Muscle layer of duodenum (tissue), 2 donors: ENCODE measurements at regions not wholly inside any gene's neighbourhood (a gene's known extent, or its start where the extent isn't known, plus 50 kb on each side); places are given as distances from the start of the nearest gene placed in this dataset.

ENCODE experiments used
- H3K27ac ChIP-seq: one replicate; pipeline ENCODE4 v1.7.0; 2013; ENCODE audit warnings: mild to moderate bottlenecking, low read length
- H3K27me3 ChIP-seq: one replicate; pipeline ENCODE4 v1.7.0; 2013; ENCODE audit warnings: low read depth, mild to moderate bottlenecking, control low read depth, low read length
- H3K36me3 ChIP-seq, 2 donors: one replicate each; pipeline ENCODE4 v1.7.0; 2013; ENCODE audit warnings: low read length in 2 of 2, control low read depth in 1 of 2, mild to moderate bottlenecking in 1 of 2; ENCODE audit not compliant: insufficient read depth in 2 of 2, control insufficient read depth in 1 of 2
- H3K4me1 ChIP-seq, 2 donors: one replicate each; pipeline ENCODE4 v1.7.0; 2013; ENCODE audit warnings: low read length in 2 of 2, mild to moderate bottlenecking in 2 of 2, control low read depth in 1 of 2, moderate library complexity in 1 of 2; ENCODE audit not compliant: insufficient read depth in 2 of 2, control insufficient read depth in 1 of 2
- H3K4me3 ChIP-seq, 2 donors: one replicate each; pipeline ENCODE4 v1.7.0; 2013; ENCODE audit warnings: low read length in 2 of 2, low read depth in 1 of 2, mild to moderate bottlenecking in 1 of 2
- H3K9me3 ChIP-seq, 2 donors: one replicate each; pipeline ENCODE4 v1.7.0; 2013; ENCODE audit warnings: low read length in 2 of 2, control low read depth in 1 of 2, mild to moderate bottlenecking in 1 of 2; ENCODE audit not compliant: control insufficient read depth in 1 of 2
- donor health status: healthy.

GRCh38 chr4:111963158-111963700, 182.0 kb upstream of the FAM241A start:
- Histone ChIP-seq H3K36me3 (no peaks in the 10 kb centered on the region), H3K9me3 (no peaks in the 10 kb centered on the region), H3K27me3 (no peaks in the 10 kb centered on the region), H3K4me1 (no peaks in the 10 kb centered on the region), H3K4me3 (no peak overlapping the region), H3K27ac (no peak overlapping the region)

GRCh38 chr4:111977419-111977965, 167.8 kb upstream of the FAM241A start:
- H3K4me1 ChIP-seq: no peaks in the 10 kb centered on the region
- H3K36me3 ChIP-seq: no peaks in the 10 kb centered on the region
- peaks cover 0 to 3% of the 10 kb centered on the region in 2 donors for H3K9me3 ChIP-seq
- H3K27ac ChIP-seq: no peak overlapping the region
- H3K4me3 ChIP-seq: no peak overlapping the region
- H3K27me3 ChIP-seq: no peaks in the 10 kb centered on the region

GRCh38 chr4:111979921-111980320, 165.3 kb upstream of the FAM241A start:
- Histone ChIP-seq H3K27me3 (no peaks in the 10 kb centered on the region), H3K9me3 (peaks cover 0 to 3% of the 10 kb centered on the region in 2 donors), H3K4me1 (no peaks in the 10 kb centered on the region), H3K4me3 (no peak overlapping the region), H3K27ac (no peak overlapping the region), H3K36me3 (no peaks in the 10 kb centered on the region)

- no peak overlapping the region for H3K27ac ChIP-seq
- H3K4me3 ChIP-seq: no peak overlapping the region
- H3K36me3 ChIP-seq: no peaks in the 10 kb centered on the region
- H3K4me1 ChIP-seq: no peaks in the 10 kb centered on the region
- H3K9me3 ChIP-seq: no peaks in the 10 kb centered on the region
- H3K27me3 ChIP-seq: no peaks in the 10 kb centered on the region
These were observed 163.2 kb upstream of the FAM241A start for GRCh38 chr4:111982089-111982488.

DNA sequence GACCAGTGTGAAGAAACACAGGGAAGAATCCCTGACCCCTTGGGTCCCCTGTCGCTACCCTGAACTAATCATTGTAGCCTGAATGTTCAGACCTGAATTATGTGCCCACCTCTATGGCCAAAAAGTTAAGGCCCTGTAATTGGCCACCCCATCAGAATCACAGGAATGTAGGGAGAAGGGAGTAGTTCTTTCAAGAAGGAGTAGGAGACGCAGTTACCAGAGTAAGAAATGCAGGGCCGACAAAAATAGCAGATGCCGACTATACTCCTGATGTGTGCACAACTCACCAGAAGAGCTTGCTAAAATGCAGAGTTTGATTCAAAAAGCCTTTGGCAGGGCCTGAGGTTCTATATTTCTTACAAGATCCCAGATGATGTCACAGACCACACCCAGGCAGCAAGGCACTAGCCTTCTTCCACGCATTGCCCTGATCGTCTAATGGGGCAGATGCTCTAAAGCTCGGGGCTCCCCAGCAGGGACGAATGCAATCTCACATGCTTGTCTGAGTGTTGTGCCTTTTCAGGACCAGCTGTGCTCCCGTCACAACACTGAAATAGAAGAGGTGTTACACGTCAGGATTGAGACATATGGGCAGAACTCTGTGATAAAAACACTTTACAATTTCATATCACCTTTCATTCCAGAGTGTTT, 161.0 kb upstream of the FAM241A start:
- Histone ChIP-seq H3K27ac (no peak overlapping the region), H3K4me3 (no peak overlapping the region), H3K27me3 (no peaks in the 10 kb centered on the region), H3K36me3 (no peaks in the 10 kb centered on the region), H3K4me1 (no peaks in the 10 kb centered on the region), H3K9me3 (no peaks in the 10 kb centered on the region)

GRCh38 chr4:111985426-111985825, 159.8 kb upstream of the FAM241A start:
- no peaks in the 10 kb centered on the region for H3K27me3 ChIP-seq
- H3K27ac ChIP-seq: no peak overlapping the region
- no peaks in the 10 kb centered on the region for H3K9me3 ChIP-seq
- no peak overlapping the region for H3K4me3 ChIP-seq
- no peaks in the 10 kb centered on the region for H3K4me1 ChIP-seq
- no peaks in the 10 kb centered on the region for H3K36me3 ChIP-seq

DNA sequence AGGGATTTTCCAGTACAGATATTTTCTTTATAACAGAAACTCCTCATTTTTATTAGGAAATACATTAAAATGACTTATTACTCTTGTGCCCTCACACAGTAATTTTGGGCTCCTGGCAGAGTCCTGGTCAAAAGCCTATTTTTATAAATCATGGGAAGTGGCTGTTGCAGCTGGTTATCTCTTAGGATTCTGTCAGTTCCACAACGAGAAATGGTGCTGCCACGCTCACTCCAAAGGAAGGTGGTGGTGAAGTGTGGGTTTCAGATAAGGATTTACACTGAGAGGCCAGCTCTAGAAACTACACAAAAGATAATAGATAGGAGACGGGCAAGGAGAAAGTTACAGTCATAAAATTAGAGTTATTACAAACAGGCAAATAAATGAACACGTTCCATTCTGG, 159.2 kb upstream of the FAM241A start:
- Histone ChIP-seq H3K27me3 (no peaks in the 10 kb centered on the region), H3K27ac (no peak overlapping the region), H3K4me3 (no peak overlapping the region), H3K36me3 (no peaks in the 10 kb centered on the region), H3K9me3 (no peaks in the 10 kb centered on the region), H3K4me1 (no peaks in the 10 kb centered on the region)

DNA sequence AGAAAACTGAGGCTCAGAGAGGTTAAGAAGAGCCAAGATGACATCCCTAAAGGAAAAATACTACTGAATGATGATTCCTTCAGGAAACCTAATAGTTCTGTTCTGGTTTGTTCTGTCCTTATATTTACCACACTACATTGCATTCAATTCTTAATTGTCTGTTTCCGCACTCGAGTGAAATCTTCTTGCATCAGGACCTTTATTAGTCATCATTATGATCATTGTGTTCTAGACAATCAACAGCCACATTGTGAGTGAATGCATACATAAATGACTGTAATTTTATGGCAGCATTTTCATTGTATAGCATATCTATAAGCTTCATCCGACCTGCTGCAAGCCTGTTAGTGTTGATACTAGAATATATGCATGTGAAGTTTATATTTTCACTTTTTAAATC, 156.7 kb upstream of the FAM241A start:
- H3K27ac ChIP-seq: no peak overlapping the region
- no peaks in the 10 kb centered on the region for H3K27me3 ChIP-seq
- H3K4me3 ChIP-seq: no peak overlapping the region
- H3K4me1 ChIP-seq: no peaks in the 10 kb centered on the region
- H3K9me3 ChIP-seq: no peaks in the 10 kb centered on the region
- H3K36me3 ChIP-seq: no peaks in the 10 kb centered on the region

GRCh38 chr4:111989817-111990216, 155.4 kb upstream of the FAM241A start:
- Histone ChIP-seq H3K27me3 (no peaks in the 10 kb centered on the region), H3K27ac (no peak overlapping the region), H3K9me3 (no peaks in the 10 kb centered on the region), H3K36me3 (no peaks in the 10 kb centered on the region), H3K4me3 (no peak overlapping the region), H3K4me1 (no peaks in the 10 kb centered on the region)

GRCh38 chr4:111991163-111991562, 154.1 kb upstream of the FAM241A start:
- H3K4me1 ChIP-seq: no peaks in the 10 kb centered on the region
- H3K27me3 ChIP-seq: no peaks in the 10 kb centered on the region
- no peaks in the 10 kb centered on the region for H3K36me3 ChIP-seq
- no peak overlapping the region for H3K27ac ChIP-seq
- no peaks in the 10 kb centered on the region for H3K9me3 ChIP-seq
- H3K4me3 ChIP-seq: no peak overlapping the region

- no peaks in the 10 kb centered on the region for H3K36me3 ChIP-seq
- H3K27me3 ChIP-seq: no peaks in the 10 kb centered on the region
- H3K4me3 ChIP-seq: no peak overlapping the region
- H3K4me1 ChIP-seq: no peaks in the 10 kb centered on the region
- no peak overlapping the region for H3K27ac ChIP-seq
- H3K9me3 ChIP-seq: no peaks in the 10 kb centered on the region
These were observed 153.5 kb upstream of the FAM241A start for GRCh38 chr4:111991797-111992196.
